ENCODE measurements at regions not wholly inside any gene's neighbourhood (a gene's known extent, or its start where the extent isn't known, plus 50 kb on each side); places are given as distances from the start of the nearest gene placed in this dataset.

GRCh38 chr6:6875818-6876470 lies 231.8 kb upstream of the RREB1 start:
- no peak for TF ChIP-seq GATA2 (IDR thresholded peaks at IDR 0.05; ENCODE audit: low read depth, low read length)
- TF ChIP-seq GATA3 (IDR thresholded peaks at IDR 0.05; ENCODE audit: low read depth, low read length) = no peak

All from SH-SY5Y (cell line).